SK-N-MC (cell line): ENCODE measurements at regions not wholly inside any gene's neighbourhood (a gene's known extent, or its start where the extent isn't known, plus 50 kb on each side); places are given as distances from the start of the nearest gene placed in this dataset.

Source experiments
- EZH2 ChIP-seq: fragments of 200-600 bp; sonication (generic); IDR thresholded peaks from one replicate; pipeline ENCODE4 v1.6.1; 2017; ENCODE audit warnings: antibody characterized with exemption
- FOXP2 ChIP-seq: optimal IDR thresholded peaks from 2 replicates; pipeline ENCODE3; 2011; ENCODE audit warnings: mild to moderate bottlenecking, moderate library complexity; ENCODE audit not compliant: insufficient read depth; ENCODE audit errors: extremely low read length, control extremely low read depth
- POLR2AphosphoS5 ChIP-seq: IDR thresholded peaks from 2 replicates; pipeline ENCODE4 v1.6.1; 2012; ENCODE audit warnings: mild to moderate bottlenecking, low read depth, low read length, borderline replicate concordance

- TF ChIP-seq POLR2AphosphoS5 (no peak), EZH2 (no peak), FOXP2 (no peak)
Measured at GRCh38 chr3:78349571-78349970, 1309.7 kb downstream of the ROBO2 start.
